HepG2 (cell line): ENCODE measurements at regions not wholly inside any gene's neighbourhood (a gene's known extent, or its start where the extent isn't known, plus 50 kb on each side); places are given as distances from the start of the nearest gene placed in this dataset.

ENCODE experiments used
- ATAC-seq: fragments of 200-7000 bp; cut with Tn5 transposase; 3 replicates; pipeline ENCODE4 v1.9.1; 2020; ENCODE audit warnings: mild to moderate bottlenecking, moderate library complexity
- BruUV-seq: library from RNA; stranded (reverse); fragments of 400-500 nt; replicated peaks from 2 replicates; lab custom pipeline; 2021; lab: Mats Ljungman, UMichigan
- CTCF ChIA-PET: fragments of 300-600 bp; formaldehyde crosslinking; extraction: SDS; loops from one replicate; lab custom pipeline; 2021; ENCODE audit warnings: low total read pairs, inconsistent platforms, low intra/inter-chr PET ratio; lab: Yijun Ruan, JAX
- POLR2A ChIA-PET: fragments of 350-600 bp; sonication (Branson Sonifier 250); formaldehyde crosslinking; loops from one replicate; lab custom pipeline; 2020; ENCODE audit warnings: antibody characterized with exemption, inconsistent platforms; lab: Yijun Ruan, JAX
- DNase-seq: peaks from one replicate; pipeline ENCODE4 v3.0.0-alpha.2; 2015; ENCODE audit warnings: low spot score
- FAIRE-seq: peaks from 3 replicates; lab custom pipeline; 2011; peaks lifted over from hg19 to GRCh38; lab: Jason Lieb, UNC
- H2AFZ ChIP-seq: one replicate; pipeline ENCODE4 v1.6.1; 2011; ENCODE audit warnings: low read length, inconsistent platforms
- H3K27ac ChIP-seq: fragments of 300-600 bp; 3 replicates; pipeline ENCODE4 v1.8.0; 2011; ENCODE audit warnings: mixed run types, mild to moderate bottlenecking, mixed read lengths, low read length, inconsistent platforms; ENCODE audit not compliant: insufficient read depth; ENCODE audit errors: extremely low read length
- H3K27me3 ChIP-seq, 2 experiments: fragments of 200-600 bp in 1 of 2; 2 replicates in 1 of 2; 3 replicates in 1 of 2; pipeline versions ENCODE4 v1.6.0 to v1.8.0; 2011; ENCODE audit warnings: low read length in 2 of 2, mild to moderate bottlenecking in 2 of 2, moderate library complexity in 2 of 2, inconsistent platforms in 1 of 2; ENCODE audit not compliant: insufficient read depth in 2 of 2, control insufficient read depth in 1 of 2
- H3K36me3 ChIP-seq, 2 experiments: fragments of 200-600 bp in 1 of 2; replicated peaks in 1 of 2; 2 replicates in 1 of 2; 3 replicates in 1 of 2; pipeline versions ENCODE4 v1.5.1 to v1.8.0; 2011; ENCODE audit warnings: low read length in 2 of 2, inconsistent platforms in 1 of 2; ENCODE audit not compliant: insufficient read depth in 2 of 2, control insufficient read depth in 1 of 2
- H3K4me1 ChIP-seq: 2 replicates; pipeline ENCODE4 v1.5.1; 2012; ENCODE audit warnings: low read length, inconsistent platforms; ENCODE audit not compliant: insufficient read depth
- H3K4me2 ChIP-seq: 2 replicates; pipeline ENCODE4 v1.6.0; 2011; ENCODE audit warnings: low read depth, low read length, inconsistent platforms
- H3K4me3 ChIP-seq, 3 experiments: fragments of 200-600 bp in 1 of 3; sonication (generic), shearing (Covaris generic) in 1 of 3; replicated peaks in 1 of 3; 2 replicates each; pipeline ENCODE4 v1.5.1; 2011 to 2016; ENCODE audit warnings: low read length in 3 of 3, inconsistent platforms in 2 of 3, low read depth in 2 of 3, mild to moderate bottlenecking in 2 of 3, control low read depth in 1 of 3, mixed read lengths in 1 of 3; ENCODE audit not compliant: insufficient read depth in 1 of 3
- H3K79me2 ChIP-seq: one replicate; pipeline ENCODE4 v1.6.1; 2011; ENCODE audit warnings: low read length, inconsistent platforms; ENCODE audit not compliant: insufficient read depth
- H3K9ac ChIP-seq: 2 replicates; pipeline ENCODE4 v1.6.0; 2011; ENCODE audit warnings: mild to moderate bottlenecking, low read depth, low read length, inconsistent platforms; ENCODE audit not compliant: insufficient read depth
- H3K9me3 ChIP-seq: 2 replicates; pipeline ENCODE4 v1.5.1; 2012; ENCODE audit warnings: mild to moderate bottlenecking, low read length
- H4K20me1 ChIP-seq: 2 replicates; pipeline ENCODE4 v1.6.0; 2011; ENCODE audit warnings: inconsistent platforms, mild to moderate bottlenecking, low read length, moderate library complexity; ENCODE audit not compliant: insufficient read depth
- ARID3A ChIP-seq: IDR thresholded peaks from 2 replicates; pipeline ENCODE4 v1.6.1; 2012; ENCODE audit warnings: low read depth, low read length, improper control_type of control experiment
- EHMT2 ChIP-seq: fragments of 200-600 bp; sonication (generic); IDR thresholded peaks from 2 replicates; pipeline ENCODE4 v1.7.0; 2017; ENCODE audit warnings: antibody characterized with exemption, low read depth, low read length, borderline replicate concordance
- EZH2 ChIP-seq: conservative IDR thresholded peaks from 2 replicates; pipeline ENCODE4 v1.6.1; 2012; ENCODE audit warnings: mild to moderate bottlenecking, low read depth, low read length, moderate library complexity
- FOSL2 ChIP-seq: sonication (generic); formaldehyde crosslinking; IDR thresholded peaks from 2 replicates; pipeline ENCODE4 v1.4.0; 2020; ENCODE audit warnings: missing genetic modification reagents
- PHF20 ChIP-seq: sonication (generic); formaldehyde crosslinking; IDR thresholded peaks from 2 replicates; pipeline ENCODE4 v1.5.0; 2020; ENCODE audit warnings: mild to moderate bottlenecking, missing genetic modification reagents
- RBM39 ChIP-seq: fragments of 200-400 bp; formaldehyde crosslinking; IDR thresholded peaks from one replicate; pipeline ENCODE4 v1.6.1; 2018; ENCODE audit warnings: antibody characterized with exemption, mild to moderate bottlenecking, low read depth, low read length; ENCODE audit not compliant: poor library complexity, severe bottlenecking
- RFX1 ChIP-seq: fragments of 450-650 bp; IDR thresholded peaks from 2 replicates; pipeline ENCODE4 v1.6.1; 2017
- TEF ChIP-seq: sonication (generic); formaldehyde crosslinking; IDR thresholded peaks from 2 replicates; pipeline ENCODE4 v1.5.0; 2020; ENCODE audit warnings: missing genetic modification reagents
- TFE3 ChIP-seq: IDR thresholded peaks from 2 replicates; pipeline ENCODE4 v1.6.1; 2016
- ZNF30 ChIP-seq: sonication (generic); formaldehyde crosslinking; IDR thresholded peaks from 2 replicates; pipeline ENCODE4 v1.5.0; 2020; ENCODE audit warnings: mild to moderate bottlenecking, missing genetic modification reagents
- ZNF337 ChIP-seq: sonication (generic); formaldehyde crosslinking; IDR thresholded peaks from 2 replicates; pipeline ENCODE4 v1.5.1; 2020; ENCODE audit warnings: missing genetic modification reagents, low read depth, mild to moderate bottlenecking, borderline replicate concordance
- ZNF788 ChIP-seq: sonication (generic); formaldehyde crosslinking; IDR thresholded peaks from 2 replicates; pipeline ENCODE4 v1.5.0; 2020; ENCODE audit warnings: mild to moderate bottlenecking, missing genetic modification reagents, borderline replicate concordance
- WGBS: methylation state at CpG from one replicate; pipeline ENCODE4 v1.1.6; 2017; ENCODE audit warnings: low lambda C conversion rate; 5-methylcytosine and 5-hydroxymethylcytosine counted together
- in situ Hi-C: cut with HindIII; loops from 2 replicates; pipeline ENCODE4 v1.10.0; 2017; ENCODE audit warnings: low pct_unique_long_range_greater_than_20kb; ENCODE audit not compliant: extremely low pct_ligation_motif_present
- intact Hi-C: fragments of 100-400 bp; cut with micrococcal nuclease; formaldehyde crosslinking; loops from one replicate; pipeline ENCODE4 v1.10.0; 2022; ENCODE audit not compliant: unreplicated experiment
- TF ChIP-seq, protein P1 (sequence below): sonication (generic); formaldehyde crosslinking; IDR thresholded peaks from 2 replicates; pipeline ENCODE4 v1.4.0; 2020; ENCODE audit warnings: missing genetic modification reagents, mild to moderate bottlenecking, borderline replicate concordance
- TF ChIP-seq, protein P2 (sequence below): IDR thresholded peaks from 2 replicates; pipeline ENCODE4 v1.6.1; 2016; ENCODE audit warnings: missing genetic modification reagents, missing compliant biosample characterization

DNA sequence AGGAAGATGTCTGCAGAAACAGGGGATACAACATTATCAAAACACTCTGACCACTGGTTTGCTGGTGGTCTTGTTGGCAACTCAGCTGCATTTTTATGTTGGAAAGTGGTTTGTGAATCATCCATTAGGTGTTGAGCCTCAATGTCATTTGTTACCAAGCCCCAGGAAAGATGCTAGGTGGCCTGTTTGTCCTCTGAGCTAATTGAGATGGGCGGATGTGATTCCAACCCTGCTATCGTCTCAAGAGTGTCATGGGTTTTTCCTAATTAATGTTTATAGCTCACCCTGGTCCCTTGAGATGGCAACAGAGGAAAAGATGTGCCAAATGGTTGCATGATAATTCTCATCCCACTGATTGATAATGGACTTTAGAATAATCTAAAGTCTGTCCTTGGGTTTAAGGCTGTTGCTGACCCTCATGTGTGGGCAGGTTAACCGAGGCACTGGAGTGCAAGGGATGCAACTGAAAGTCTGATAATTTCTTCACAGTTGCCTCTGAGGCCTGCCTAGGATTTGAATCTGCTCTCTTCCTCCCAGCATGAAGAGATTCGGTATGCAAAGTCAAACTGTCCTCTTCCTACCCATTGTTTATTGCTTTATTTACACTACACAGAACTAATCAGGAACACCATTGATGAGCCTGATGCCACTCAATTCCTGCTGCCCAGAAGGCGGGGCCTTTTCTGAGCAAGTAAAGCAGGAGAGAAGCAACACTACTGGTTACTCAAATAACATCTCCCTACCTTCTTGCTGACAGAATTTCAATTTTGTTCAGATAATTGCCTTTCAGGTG lies 166.2 kb upstream of the TBC1D5 start:
- ATAC-seq = no peak
- CTCF ChIA-PET = no interaction called here
- intact Hi-C loops = no loop called here
- TF ChIP-seq FOSL2 (CRISPR knock-in tag) (no peak), TEF (CRISPR knock-in tag) (no peak), EHMT2 (no peak), ARID3A (no peak), EZH2 (no peak), PHF20 (CRISPR knock-in tag) (no peak), ZNF30 (CRISPR knock-in tag) (no peak), RFX1 (no peak), ZNF337 (CRISPR knock-in tag) (no peak), RBM39 (no peak), TFE3 (CRISPR knock-in tag) (no peak), ZNF788 (CRISPR knock-in tag) (no peak)
- TF ChIP-seq, protein P1, sequence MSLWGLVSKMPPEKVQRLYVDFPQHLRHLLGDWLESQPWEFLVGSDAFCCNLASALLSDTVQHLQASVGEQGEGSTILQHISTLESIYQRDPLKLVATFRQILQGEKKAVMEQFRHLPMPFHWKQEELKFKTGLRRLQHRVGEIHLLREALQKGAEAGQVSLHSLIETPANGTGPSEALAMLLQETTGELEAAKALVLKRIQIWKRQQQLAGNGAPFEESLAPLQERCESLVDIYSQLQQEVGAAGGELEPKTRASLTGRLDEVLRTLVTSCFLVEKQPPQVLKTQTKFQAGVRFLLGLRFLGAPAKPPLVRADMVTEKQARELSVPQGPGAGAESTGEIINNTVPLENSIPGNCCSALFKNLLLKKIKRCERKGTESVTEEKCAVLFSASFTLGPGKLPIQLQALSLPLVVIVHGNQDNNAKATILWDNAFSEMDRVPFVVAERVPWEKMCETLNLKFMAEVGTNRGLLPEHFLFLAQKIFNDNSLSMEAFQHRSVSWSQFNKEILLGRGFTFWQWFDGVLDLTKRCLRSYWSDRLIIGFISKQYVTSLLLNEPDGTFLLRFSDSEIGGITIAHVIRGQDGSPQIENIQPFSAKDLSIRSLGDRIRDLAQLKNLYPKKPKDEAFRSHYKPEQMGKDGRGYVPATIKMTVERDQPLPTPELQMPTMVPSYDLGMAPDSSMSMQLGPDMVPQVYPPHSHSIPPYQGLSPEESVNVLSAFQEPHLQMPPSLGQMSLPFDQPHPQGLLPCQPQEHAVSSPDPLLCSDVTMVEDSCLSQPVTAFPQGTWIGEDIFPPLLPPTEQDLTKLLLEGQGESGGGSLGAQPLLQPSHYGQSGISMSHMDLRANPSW (CRISPR knock-in tag) = no peak
- TF ChIP-seq, protein P2, sequence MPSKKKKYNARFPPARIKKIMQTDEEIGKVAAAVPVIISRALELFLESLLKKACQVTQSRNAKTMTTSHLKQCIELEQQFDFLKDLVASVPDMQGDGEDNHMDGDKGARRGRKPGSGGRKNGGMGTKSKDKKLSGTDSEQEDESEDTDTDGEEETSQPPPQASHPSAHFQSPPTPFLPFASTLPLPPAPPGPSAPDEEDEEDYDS (CRISPR knock-in tag) = no peak

More for the DNA sequence above, 166.2 kb upstream of the TBC1D5 start:
- Histone ChIP-seq H3K4me1 (no peaks in the 10 kb centered on the region), H3K4me3 (no peak overlapping the region), H3K27me3 (peaks cover 0 to 3% of the 10 kb centered on the region in 2 experiments; a peak in 1 of 5 replicates), H3K79me2 (no peaks in the 10 kb centered on the region), H3K4me2 (no peak overlapping the region), H3K36me3 (no peaks in the 10 kb centered on the region), H3K9me3 (no peaks in the 10 kb centered on the region), H4K20me1 (no peaks in the 10 kb centered on the region), H2AFZ (no peak overlapping the region), H3K27ac (no peak overlapping the region), H3K9ac (no peak overlapping the region)
- no peak for FAIRE-seq
- WGBS = 4% methylated on average over 5 of the region's 5 CpGs
- DNase-seq = no peak
- no TSS peak for BruUV-seq
- POLR2A ChIA-PET = no interaction called here
- in situ Hi-C loops = no loop called here
